ENCODE measurements at regions not wholly inside any gene's neighbourhood (a gene's known extent, or its start where the extent isn't known, plus 50 kb on each side); places are given as distances from the start of the nearest gene placed in this dataset.

GRCh38 chr7:36088966-36089365 lies 64.1 kb upstream of the EEPD1 start:
- no peaks in the 10 kb centered on the region for H3K36me3 ChIP-seq (ENCODE audit: low read length)
- H3K9ac ChIP-seq (ENCODE audit: low read length): no peak overlapping the region
- H3K79me2 ChIP-seq (ENCODE audit: insufficient read depth, low read length): no peaks in the 10 kb centered on the region
- H3K27me3 ChIP-seq (ENCODE audit: low read length): no peaks in the 10 kb centered on the region
- TF ChIP-seq, protein P1, sequence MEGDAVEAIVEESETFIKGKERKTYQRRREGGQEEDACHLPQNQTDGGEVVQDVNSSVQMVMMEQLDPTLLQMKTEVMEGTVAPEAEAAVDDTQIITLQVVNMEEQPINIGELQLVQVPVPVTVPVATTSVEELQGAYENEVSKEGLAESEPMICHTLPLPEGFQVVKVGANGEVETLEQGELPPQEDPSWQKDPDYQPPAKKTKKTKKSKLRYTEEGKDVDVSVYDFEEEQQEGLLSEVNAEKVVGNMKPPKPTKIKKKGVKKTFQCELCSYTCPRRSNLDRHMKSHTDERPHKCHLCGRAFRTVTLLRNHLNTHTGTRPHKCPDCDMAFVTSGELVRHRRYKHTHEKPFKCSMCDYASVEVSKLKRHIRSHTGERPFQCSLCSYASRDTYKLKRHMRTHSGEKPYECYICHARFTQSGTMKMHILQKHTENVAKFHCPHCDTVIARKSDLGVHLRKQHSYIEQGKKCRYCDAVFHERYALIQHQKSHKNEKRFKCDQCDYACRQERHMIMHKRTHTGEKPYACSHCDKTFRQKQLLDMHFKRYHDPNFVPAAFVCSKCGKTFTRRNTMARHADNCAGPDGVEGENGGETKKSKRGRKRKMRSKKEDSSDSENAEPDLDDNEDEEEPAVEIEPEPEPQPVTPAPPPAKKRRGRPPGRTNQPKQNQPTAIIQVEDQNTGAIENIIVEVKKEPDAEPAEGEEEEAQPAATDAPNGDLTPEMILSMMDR (IDR thresholded peaks at IDR 0.05; ENCODE audit: insufficient read depth, low read length, poor library complexity, severe bottlenecking): no peak
- TF ChIP-seq EZH2phosphoT487 (conservative IDR thresholded peaks at IDR 0.05; ENCODE audit: low read length): no peak
- H3K4me3 ChIP-seq (ENCODE audit: insufficient read depth, low read length, poor library complexity, severe bottlenecking): no peak overlapping the region
- peaks cover 8% of the 10 kb centered on the region; the same call in 1 of the 2 replicates for H3K9me3 ChIP-seq (ENCODE audit: insufficient read depth, low read length)
- no peak overlapping the region for H3K4me2 ChIP-seq (ENCODE audit: low read depth, low read length, poor library complexity, severe bottlenecking)
- no peak overlapping the region for H2AFZ ChIP-seq (ENCODE audit: low read depth, low read length, severe bottlenecking)
- H4K20me1 ChIP-seq (ENCODE audit: low read depth, low read length): no peaks in the 10 kb centered on the region
- H3K9me2 ChIP-seq (replicated peaks; ENCODE audit: insufficient read depth, low read length): no peaks in the 10 kb centered on the region
- no peaks in the 10 kb centered on the region for H3F3A ChIP-seq (ENCODE audit: insufficient read depth)
- H3K27ac ChIP-seq (ENCODE audit: low read depth, low read length): no peak overlapping the region

- H3F3A ChIP-seq (ENCODE audit: insufficient read depth): no peaks in the 10 kb centered on the region
- no peak overlapping the region for H3K9ac ChIP-seq (ENCODE audit: low read length)
- H3K4me2 ChIP-seq (ENCODE audit: low read depth, low read length, poor library complexity, severe bottlenecking): no peak overlapping the region
- H3K27me3 ChIP-seq (ENCODE audit: low read length): no peaks in the 10 kb centered on the region
- no peak overlapping the region for H3K4me3 ChIP-seq (ENCODE audit: insufficient read depth, low read length, poor library complexity, severe bottlenecking)
- H2AFZ ChIP-seq (ENCODE audit: low read depth, low read length, severe bottlenecking): no peak overlapping the region
- H3K36me3 ChIP-seq (ENCODE audit: low read length): no peaks in the 10 kb centered on the region
- H4K20me1 ChIP-seq (ENCODE audit: low read depth, low read length): no peaks in the 10 kb centered on the region
- peaks cover 8% of the 10 kb centered on the region; the same call in 1 of the 2 replicates for H3K9me3 ChIP-seq (ENCODE audit: insufficient read depth, low read length)
- no peak overlapping the region for H3K27ac ChIP-seq (ENCODE audit: low read depth, low read length)
- H3K9me2 ChIP-seq (replicated peaks; ENCODE audit: insufficient read depth, low read length): no peaks in the 10 kb centered on the region
- H3K79me2 ChIP-seq (ENCODE audit: insufficient read depth, low read length): no peaks in the 10 kb centered on the region
- no peak for TF ChIP-seq EZH2phosphoT487 (conservative IDR thresholded peaks at IDR 0.05; ENCODE audit: low read length)
- TF ChIP-seq, protein P1 (IDR thresholded peaks at IDR 0.05; ENCODE audit: insufficient read depth, low read length, poor library complexity, severe bottlenecking): no peak
Measured at GRCh38 chr7:36090976-36091873, 61.8 kb upstream of the EEPD1 start.

GRCh38 chr7:36091874-36092176 lies 61.2 kb upstream of the EEPD1 start:
- Histone ChIP-seq H2AFZ (ENCODE audit: low read depth, low read length, severe bottlenecking) (no peak overlapping the region), H3K4me2 (ENCODE audit: low read depth, low read length, poor library complexity, severe bottlenecking) (no peak overlapping the region), H3K79me2 (ENCODE audit: insufficient read depth, low read length) (no peaks in the 10 kb centered on the region), H3K36me3 (ENCODE audit: low read length) (no peaks in the 10 kb centered on the region), H3K9me3 (ENCODE audit: insufficient read depth, low read length) (peaks cover 8% of the 10 kb centered on the region; the same call in 1 of the 2 replicates), H3K27ac (ENCODE audit: low read depth, low read length) (no peak overlapping the region), H3K9me2 (replicated peaks; ENCODE audit: insufficient read depth, low read length) (no peaks in the 10 kb centered on the region), H3F3A (ENCODE audit: insufficient read depth) (no peaks in the 10 kb centered on the region), H3K27me3 (ENCODE audit: low read length) (no peaks in the 10 kb centered on the region), H4K20me1 (ENCODE audit: low read depth, low read length) (no peaks in the 10 kb centered on the region), H3K9ac (ENCODE audit: low read length) (no peak overlapping the region), H3K4me3 (ENCODE audit: insufficient read depth, low read length, poor library complexity, severe bottlenecking) (no peak overlapping the region)
- TF ChIP-seq, protein P1 (IDR thresholded peaks at IDR 0.05; ENCODE audit: insufficient read depth, low read length, poor library complexity, severe bottlenecking): no peak
- TF ChIP-seq EZH2phosphoT487 (conservative IDR thresholded peaks at IDR 0.05; ENCODE audit: low read length): no peak

Data from SU-DHL-6 (cell line).